ENCODE measurements at regions not wholly inside any gene's neighbourhood (a gene's known extent, or its start where the extent isn't known, plus 50 kb on each side); places are given as distances from the start of the nearest gene placed in this dataset.

- no peak overlapping the region for H3K4me3 Mint-ChIP-seq (ENCODE audit: unreplicated experiment)
- no peak for DNase-seq (ENCODE audit: low spot score)
- no peak overlapping the region for H3K27ac Mint-ChIP-seq (ENCODE audit: unreplicated experiment)
These were observed 235.6 kb downstream of the OGFRL1 start for GRCh38 chr6:71524201-71524600.

GRCh38 chr6:71527886-71528285 lies 239.3 kb downstream of the OGFRL1 start:
- no peak for DNase-seq (ENCODE audit: low spot score)
- Mint-ChIP-seq H3K9me3 (ENCODE audit: low read depth) (no peaks in the 10 kb centered on the region), H3K4me1 (ENCODE audit: low read depth) (no peaks in the 10 kb centered on the region), H3K36me3 (ENCODE audit: low read depth) (no peaks in the 10 kb centered on the region), H3K27me3 (ENCODE audit: low read depth) (no peaks in the 10 kb centered on the region), H3K27ac (ENCODE audit: unreplicated experiment) (no peak overlapping the region), H3K4me3 (ENCODE audit: unreplicated experiment) (no peak overlapping the region)
- no peak for TF ChIP-seq CTCF (IDR thresholded peaks at IDR 0.05)

More at GRCh38 chr6:71524201-71524600, 235.6 kb downstream of the OGFRL1 start:
- H3K4me1 Mint-ChIP-seq (ENCODE audit: low read depth): no peaks in the 10 kb centered on the region
- H3K27me3 Mint-ChIP-seq (ENCODE audit: low read depth): peaks cover 7% of the 10 kb centered on the region
- H3K9me3 Mint-ChIP-seq (ENCODE audit: low read depth): peaks cover 3% of the 10 kb centered on the region
- no peak for TF ChIP-seq CTCF (IDR thresholded peaks at IDR 0.05)
- no peaks in the 10 kb centered on the region for H3K36me3 Mint-ChIP-seq (ENCODE audit: low read depth)

DNA sequence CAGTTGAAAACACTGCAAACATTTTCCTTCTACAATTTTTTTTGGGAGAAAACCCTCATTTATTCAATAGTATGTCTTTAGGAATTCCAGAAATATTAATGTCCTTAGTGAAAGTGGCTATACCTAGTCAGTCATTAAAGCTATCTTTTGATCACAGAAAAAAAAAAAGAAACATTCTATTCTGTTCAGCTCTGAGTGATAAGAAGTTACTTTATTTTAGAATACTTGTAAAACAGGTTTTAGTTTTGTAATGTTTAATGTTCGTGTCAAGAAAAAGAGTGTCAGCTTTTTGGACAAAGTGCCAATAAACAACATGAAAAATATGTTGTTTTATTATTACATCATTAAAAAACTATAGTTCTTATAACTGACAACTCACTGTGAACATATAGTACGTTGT lies 240.4 kb downstream of the OGFRL1 start:
- Mint-ChIP-seq H3K27ac (ENCODE audit: unreplicated experiment) (no peak overlapping the region), H3K27me3 (ENCODE audit: low read depth) (no peaks in the 10 kb centered on the region), H3K4me3 (ENCODE audit: unreplicated experiment) (no peak overlapping the region), H3K9me3 (ENCODE audit: low read depth) (no peaks in the 10 kb centered on the region), H3K4me1 (ENCODE audit: low read depth) (no peaks in the 10 kb centered on the region), H3K36me3 (ENCODE audit: low read depth) (no peaks in the 10 kb centered on the region)
- no peak for DNase-seq (ENCODE audit: low spot score)
- TF ChIP-seq CTCF (IDR thresholded peaks at IDR 0.05): no peak

- H3K4me3 Mint-ChIP-seq (ENCODE audit: unreplicated experiment): no peak overlapping the region
These were observed 241.2 kb downstream of the OGFRL1 start for GRCh38 chr6:71529769-71530168.

DNA sequence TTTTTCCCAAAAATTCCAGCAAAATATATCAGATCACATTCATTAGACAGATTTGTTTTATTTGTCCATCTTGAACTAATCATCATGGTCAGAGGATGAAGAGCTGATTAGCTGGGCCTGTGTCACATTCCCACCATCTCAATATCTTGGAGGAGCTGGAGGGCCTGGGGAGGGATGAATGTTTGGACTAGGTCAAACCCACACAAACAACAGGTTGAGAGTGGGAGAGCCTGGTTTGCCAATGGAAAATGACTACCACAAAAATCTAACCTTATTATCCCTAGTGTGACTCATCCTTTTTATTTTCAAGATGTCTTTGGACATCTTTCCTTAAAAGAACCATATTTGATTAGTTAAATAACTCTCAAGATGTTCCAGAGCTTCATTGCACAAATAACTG lies 242.4 kb downstream of the OGFRL1 start:
- no peaks in the 10 kb centered on the region for H3K36me3 Mint-ChIP-seq (ENCODE audit: low read depth)
- no peaks in the 10 kb centered on the region for H3K4me1 Mint-ChIP-seq (ENCODE audit: low read depth)
- H3K9me3 Mint-ChIP-seq (ENCODE audit: low read depth): no peaks in the 10 kb centered on the region
- no peak overlapping the region for H3K27ac Mint-ChIP-seq (ENCODE audit: unreplicated experiment)
- TF ChIP-seq CTCF (IDR thresholded peaks at IDR 0.05): no peak
- DNase-seq (ENCODE audit: low spot score): no peak
- peaks cover 7% of the 10 kb centered on the region for H3K27me3 Mint-ChIP-seq (ENCODE audit: low read depth)
- no peak overlapping the region for H3K4me3 Mint-ChIP-seq (ENCODE audit: unreplicated experiment)

More at GRCh38 chr6:71529769-71530168, 241.2 kb downstream of the OGFRL1 start:
- DNase-seq (ENCODE audit: low spot score): no peak
- H3K36me3 Mint-ChIP-seq (ENCODE audit: low read depth): no peaks in the 10 kb centered on the region
- no peaks in the 10 kb centered on the region for H3K4me1 Mint-ChIP-seq (ENCODE audit: low read depth)
- H3K9me3 Mint-ChIP-seq (ENCODE audit: low read depth): no peaks in the 10 kb centered on the region
- no peak overlapping the region for H3K27ac Mint-ChIP-seq (ENCODE audit: unreplicated experiment)
- TF ChIP-seq CTCF (IDR thresholded peaks at IDR 0.05): no peak
- H3K27me3 Mint-ChIP-seq (ENCODE audit: low read depth): peaks cover 2% of the 10 kb centered on the region

All from chondrocyte (in vitro differentiated cells).